Neutrophil (primary cell): ENCODE measurements at regions not wholly inside any gene's neighbourhood (a gene's known extent, or its start where the extent isn't known, plus 50 kb on each side); places are given as distances from the start of the nearest gene placed in this dataset.

Source experiments
- H3K27ac ChIP-seq: fragments of 200-600 bp; sonication (generic); 2 replicates; pipeline ENCODE4 v1.5.1; 2016; ENCODE audit warnings: mild to moderate bottlenecking, moderate library complexity
- H3K27me3 ChIP-seq: fragments of 200-600 bp; sonication (generic); 2 replicates; pipeline ENCODE4 v1.6.0; 2016; ENCODE audit warnings: mild to moderate bottlenecking
- H3K36me3 ChIP-seq: fragments of 200-600 bp; sonication (generic); 2 replicates; pipeline ENCODE4 v1.5.1; 2017
- H3K4me1 ChIP-seq, 2 experiments: fragments of 200-600 bp in 1 of 2; sonication (generic) in 1 of 2; 1 replicate in 1 of 2; 2 replicates in 1 of 2; pipeline versions ENCODE4 v1.5.1 to v1.6.1; 2013 to 2016; ENCODE audit warnings: low read depth in 1 of 2, low read length in 1 of 2, mild to moderate bottlenecking in 1 of 2, moderate library complexity in 1 of 2; ENCODE audit not compliant: control insufficient read depth in 1 of 2, insufficient read depth in 1 of 2
- H3K4me3 ChIP-seq, 2 experiments: fragments of 200-600 bp in 1 of 2; sonication (generic) in 1 of 2; 1 replicate in 1 of 2; 2 replicates in 1 of 2; pipeline ENCODE4 v1.5.1; 2013 to 2016; ENCODE audit warnings: low read depth in 1 of 2, low read length in 1 of 2, mild to moderate bottlenecking in 1 of 2, moderate library complexity in 1 of 2
- H3K9me3 ChIP-seq: fragments of 200-600 bp; sonication (generic); 2 replicates; pipeline ENCODE4 v1.5.1; 2016
- TF ChIP-seq, protein P1 (sequence below): fragments of 200-600 bp; sonication (generic); IDR thresholded peaks from 2 replicates; pipeline ENCODE4 v1.5.1; 2016; ENCODE audit warnings: antibody characterized with exemption

DNA sequence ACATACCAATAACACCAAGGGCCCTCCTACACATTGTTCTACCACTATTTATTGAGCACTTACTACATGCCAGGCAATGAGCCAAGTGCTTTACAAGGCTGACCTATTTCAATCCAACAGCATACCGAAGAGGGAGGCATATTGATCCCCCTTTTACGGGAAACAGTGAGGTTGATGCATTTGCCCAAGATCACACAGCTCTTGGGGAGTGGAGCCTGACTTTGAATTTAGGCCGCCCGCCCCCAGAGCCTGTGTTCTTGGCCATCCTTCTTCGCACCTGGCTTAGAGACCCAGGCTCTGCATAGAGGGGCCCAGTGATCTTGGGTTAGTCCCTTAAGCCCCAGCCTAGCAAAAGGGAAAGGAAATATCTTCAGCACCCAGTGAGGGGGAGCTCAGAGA lies 158.1 kb upstream of the IER5L start:
- Histone ChIP-seq H3K9me3 (no peaks in the 10 kb centered on the region), H3K27me3 (no peaks in the 10 kb centered on the region), H3K36me3 (no peaks in the 10 kb centered on the region), H3K27ac (peak overlapping the region; percentile 84), H3K4me1 (peaks cover 47 to 58% of the 10 kb centered on the region in 2 experiments), H3K4me3 (peak overlapping the region; percentile 62 to 68)
- TF ChIP-seq, protein P1, sequence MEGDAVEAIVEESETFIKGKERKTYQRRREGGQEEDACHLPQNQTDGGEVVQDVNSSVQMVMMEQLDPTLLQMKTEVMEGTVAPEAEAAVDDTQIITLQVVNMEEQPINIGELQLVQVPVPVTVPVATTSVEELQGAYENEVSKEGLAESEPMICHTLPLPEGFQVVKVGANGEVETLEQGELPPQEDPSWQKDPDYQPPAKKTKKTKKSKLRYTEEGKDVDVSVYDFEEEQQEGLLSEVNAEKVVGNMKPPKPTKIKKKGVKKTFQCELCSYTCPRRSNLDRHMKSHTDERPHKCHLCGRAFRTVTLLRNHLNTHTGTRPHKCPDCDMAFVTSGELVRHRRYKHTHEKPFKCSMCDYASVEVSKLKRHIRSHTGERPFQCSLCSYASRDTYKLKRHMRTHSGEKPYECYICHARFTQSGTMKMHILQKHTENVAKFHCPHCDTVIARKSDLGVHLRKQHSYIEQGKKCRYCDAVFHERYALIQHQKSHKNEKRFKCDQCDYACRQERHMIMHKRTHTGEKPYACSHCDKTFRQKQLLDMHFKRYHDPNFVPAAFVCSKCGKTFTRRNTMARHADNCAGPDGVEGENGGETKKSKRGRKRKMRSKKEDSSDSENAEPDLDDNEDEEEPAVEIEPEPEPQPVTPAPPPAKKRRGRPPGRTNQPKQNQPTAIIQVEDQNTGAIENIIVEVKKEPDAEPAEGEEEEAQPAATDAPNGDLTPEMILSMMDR, result no peak

DNA sequence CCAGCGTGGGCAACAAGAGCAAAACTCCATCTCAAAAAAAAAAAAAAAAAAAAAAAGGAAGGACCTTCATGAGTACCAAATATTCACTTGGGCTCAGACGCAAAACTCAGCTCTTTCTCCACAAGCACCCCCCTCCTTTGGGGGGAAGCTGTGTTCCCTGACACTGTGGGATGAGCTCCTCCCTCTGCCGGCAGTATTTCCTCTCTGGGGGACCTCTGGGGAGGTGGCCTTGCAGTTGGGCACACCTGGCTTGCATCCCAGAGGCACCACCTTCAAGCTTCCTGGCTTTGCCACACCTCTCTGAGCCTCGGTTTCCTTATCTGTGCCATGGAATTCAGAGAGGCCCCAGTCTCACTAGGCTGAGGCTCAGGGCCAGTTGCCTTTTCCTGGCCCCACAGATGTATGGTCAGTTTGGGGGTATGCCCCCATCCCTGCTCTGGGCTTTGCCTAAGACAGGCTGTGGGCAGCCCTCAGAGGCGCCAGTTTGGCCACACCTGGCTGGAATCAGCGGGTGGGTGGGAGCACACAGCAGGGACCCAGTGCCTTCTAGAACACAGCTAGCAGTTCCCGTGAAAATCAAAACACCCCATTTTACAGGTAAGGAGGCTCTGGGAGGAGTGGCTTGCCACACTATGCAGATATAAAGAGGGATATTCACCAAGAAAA lies 157.5 kb upstream of the IER5L start:
- Histone ChIP-seq H3K4me3 (peak overlapping the region; percentile 62 to 68), H3K4me1 (peaks cover 47 to 58% of the 10 kb centered on the region in 2 experiments), H3K9me3 (no peaks in the 10 kb centered on the region), H3K27me3 (no peaks in the 10 kb centered on the region), H3K27ac (peak overlapping the region; percentile 84), H3K36me3 (no peaks in the 10 kb centered on the region)
- TF ChIP-seq, protein P1, result no peak

DNA sequence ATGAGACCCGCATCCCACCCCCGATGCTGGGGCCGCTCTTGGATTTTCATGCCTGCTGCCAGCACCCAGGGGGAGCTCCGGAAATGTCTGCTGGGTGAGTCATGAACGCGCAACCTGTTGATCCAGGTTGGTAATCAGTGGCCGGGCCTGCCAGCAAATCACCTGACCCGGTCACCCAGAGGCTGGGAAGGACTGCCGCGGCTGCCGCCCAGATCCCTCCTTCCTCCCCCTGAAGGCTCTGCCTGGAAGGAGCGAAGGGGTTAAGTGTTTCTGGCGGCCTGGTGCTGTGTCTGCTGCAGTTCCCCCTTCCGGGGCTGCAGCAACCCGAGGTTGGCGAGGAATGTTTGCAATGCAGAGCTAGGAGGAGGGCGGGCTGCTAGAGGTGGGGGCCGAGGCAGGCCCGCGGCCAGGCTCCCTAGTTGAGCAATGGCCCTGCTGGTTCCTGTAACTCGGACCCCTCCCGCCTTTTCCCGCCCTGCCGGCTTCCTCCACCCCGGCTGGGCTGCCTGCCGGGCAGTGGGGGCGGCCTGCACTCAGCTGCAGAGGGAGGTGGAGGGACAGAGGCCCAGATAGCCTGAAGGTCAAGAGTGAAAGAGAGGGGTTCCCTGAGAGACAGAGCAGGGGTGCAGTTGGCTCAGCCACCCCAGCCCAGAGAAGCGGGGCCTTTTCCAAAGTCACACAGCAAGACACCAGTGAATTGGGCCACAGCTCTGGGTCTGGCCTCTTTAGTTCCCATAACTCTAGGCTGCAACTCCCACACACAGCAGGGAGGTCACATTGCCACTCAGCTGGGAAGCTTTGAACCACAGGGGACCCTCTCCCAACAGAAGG lies 156.3 kb upstream of the IER5L start:
- peak overlapping the region; percentile 62 to 68 for H3K4me3 ChIP-seq
- peak overlapping the region; percentile 84 for H3K27ac ChIP-seq
- peaks cover 47 to 58% of the 10 kb centered on the region in 2 experiments for H3K4me1 ChIP-seq
- TF ChIP-seq, protein P1, result peak; percentile 5
- no peaks in the 10 kb centered on the region for H3K9me3 ChIP-seq
- H3K27me3 ChIP-seq, result no peaks in the 10 kb centered on the region
- H3K36me3 ChIP-seq, result no peaks in the 10 kb centered on the region

DNA sequence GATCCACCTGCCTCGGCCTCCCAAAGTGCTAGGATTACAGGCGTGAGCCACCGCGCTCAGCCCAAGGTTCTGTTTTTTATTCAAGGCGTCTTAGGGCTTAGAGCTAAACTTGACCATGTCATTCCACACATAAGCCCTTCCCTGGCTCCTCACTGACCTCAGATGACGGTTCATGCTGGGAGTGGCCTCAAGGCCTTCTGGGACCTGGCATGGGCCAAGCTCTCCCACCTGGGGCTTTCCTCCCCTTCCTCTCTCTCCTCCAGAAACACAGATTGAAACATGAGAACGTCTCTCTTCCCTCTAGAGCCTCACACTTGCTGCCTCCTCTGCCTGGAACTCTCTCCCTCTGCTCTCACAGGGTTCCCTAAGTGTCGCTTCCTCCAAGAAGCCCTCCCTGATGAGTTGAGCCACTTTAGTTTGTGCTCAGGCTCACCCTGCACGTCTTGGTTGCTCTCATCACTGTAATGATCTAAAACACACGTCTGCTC lies 155.6 kb upstream of the IER5L start:
- H3K4me1 ChIP-seq, result peaks cover 47 to 52% of the 10 kb centered on the region in 2 experiments
- H3K27me3 ChIP-seq, result no peaks in the 10 kb centered on the region
- TF ChIP-seq, protein P1, result no peak
- no peaks in the 10 kb centered on the region for H3K36me3 ChIP-seq
- H3K27ac ChIP-seq, result peak overlapping the region; percentile 84
- H3K4me3 ChIP-seq, result peak overlapping the region; percentile 62 to 68
- H3K9me3 ChIP-seq, result no peaks in the 10 kb centered on the region

DNA sequence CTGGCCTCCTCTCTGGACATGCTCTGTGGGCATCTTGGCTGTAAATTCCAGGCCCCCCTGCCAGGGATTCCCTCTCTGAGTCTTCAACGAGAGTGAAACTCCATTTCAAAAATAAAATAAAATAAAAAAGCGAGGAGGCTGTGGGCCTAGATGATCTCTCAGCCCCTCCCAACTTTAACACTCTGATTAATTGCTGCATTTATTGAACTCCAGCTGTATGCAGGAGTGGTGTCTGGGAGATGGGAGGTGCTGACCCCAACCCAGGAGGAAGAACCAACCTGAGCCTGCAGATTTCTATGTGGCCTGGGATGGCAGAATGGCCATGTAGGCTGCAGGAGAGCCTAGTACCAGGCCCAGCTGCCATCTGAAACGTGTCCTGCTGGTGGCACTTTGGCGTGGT lies 154.5 kb upstream of the IER5L start:
- Histone ChIP-seq H3K27ac (peak overlapping the region; percentile 42), H3K27me3 (no peaks in the 10 kb centered on the region), H3K36me3 (no peaks in the 10 kb centered on the region), H3K4me1 (peaks cover 47 to 55% of the 10 kb centered on the region in 2 experiments), H3K4me3 (no peak overlapping the region), H3K9me3 (no peaks in the 10 kb centered on the region)
- TF ChIP-seq, protein P1, result no peak
